GM12865 (cell line): ENCODE measurements at regions not wholly inside any gene's neighbourhood (a gene's known extent, or its start where the extent isn't known, plus 50 kb on each side); places are given as distances from the start of the nearest gene placed in this dataset.

Source experiments
- DNase-seq: peaks from one replicate; pipeline ENCODE4 v3.0.0; 2010; ENCODE audit warnings: low read depth
- H3K4me3 ChIP-seq: 2 replicates; pipeline ENCODE4 v1.5.1; 2011; ENCODE audit warnings: mild to moderate bottlenecking, low read depth, low read length, control low read depth
- TF ChIP-seq, protein P1 (sequence below): IDR thresholded peaks from 2 replicates; pipeline ENCODE4 v1.5.1; 2011; ENCODE audit warnings: low read length, control low read depth, low read depth, inconsistent platforms; ENCODE audit not compliant: insufficient read depth; ENCODE audit errors: missing control alignments

DNA sequence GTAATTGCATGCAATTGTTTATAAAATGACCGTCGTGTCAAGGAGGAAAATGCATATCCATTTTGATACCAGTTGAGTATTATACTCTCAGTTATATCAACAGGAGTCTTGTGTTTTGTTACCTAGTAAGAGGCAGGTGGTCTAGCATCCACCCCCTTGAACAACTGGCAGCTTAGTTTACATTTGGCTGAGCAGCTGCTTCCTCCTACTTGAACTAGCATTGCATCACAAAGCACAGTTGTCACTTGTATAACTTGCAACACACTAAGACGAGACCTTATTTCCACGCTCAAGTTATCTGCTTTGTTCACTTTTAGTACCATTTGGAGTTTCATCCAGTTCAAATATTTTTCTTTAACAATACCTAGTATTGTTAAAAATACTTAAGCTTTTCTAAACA is 75.4 kb upstream of the UBE2E3 start:
- no peak for DNase-seq
- H3K4me3 ChIP-seq, result no peak overlapping the region
- TF ChIP-seq, protein P1, sequence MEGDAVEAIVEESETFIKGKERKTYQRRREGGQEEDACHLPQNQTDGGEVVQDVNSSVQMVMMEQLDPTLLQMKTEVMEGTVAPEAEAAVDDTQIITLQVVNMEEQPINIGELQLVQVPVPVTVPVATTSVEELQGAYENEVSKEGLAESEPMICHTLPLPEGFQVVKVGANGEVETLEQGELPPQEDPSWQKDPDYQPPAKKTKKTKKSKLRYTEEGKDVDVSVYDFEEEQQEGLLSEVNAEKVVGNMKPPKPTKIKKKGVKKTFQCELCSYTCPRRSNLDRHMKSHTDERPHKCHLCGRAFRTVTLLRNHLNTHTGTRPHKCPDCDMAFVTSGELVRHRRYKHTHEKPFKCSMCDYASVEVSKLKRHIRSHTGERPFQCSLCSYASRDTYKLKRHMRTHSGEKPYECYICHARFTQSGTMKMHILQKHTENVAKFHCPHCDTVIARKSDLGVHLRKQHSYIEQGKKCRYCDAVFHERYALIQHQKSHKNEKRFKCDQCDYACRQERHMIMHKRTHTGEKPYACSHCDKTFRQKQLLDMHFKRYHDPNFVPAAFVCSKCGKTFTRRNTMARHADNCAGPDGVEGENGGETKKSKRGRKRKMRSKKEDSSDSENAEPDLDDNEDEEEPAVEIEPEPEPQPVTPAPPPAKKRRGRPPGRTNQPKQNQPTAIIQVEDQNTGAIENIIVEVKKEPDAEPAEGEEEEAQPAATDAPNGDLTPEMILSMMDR, result no peak

DNA sequence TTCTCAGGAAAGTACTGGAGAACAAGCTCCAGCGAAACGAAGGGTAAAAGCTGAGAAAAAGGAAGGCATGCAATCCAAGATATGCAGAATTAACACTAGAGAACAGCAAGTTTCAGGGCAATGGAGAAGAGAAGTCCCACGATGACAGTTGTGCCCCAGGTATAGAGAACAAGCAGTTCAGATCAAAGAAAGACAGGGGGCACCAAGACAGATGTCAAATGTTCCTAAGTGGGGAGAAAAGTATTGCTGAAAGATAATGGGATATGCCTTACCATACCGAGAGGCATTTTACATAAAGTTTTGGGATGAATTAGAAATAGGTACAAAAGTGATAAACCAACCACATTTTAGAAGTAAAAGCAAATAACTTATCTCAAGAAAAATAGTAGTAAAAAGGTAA is 79.1 kb upstream of the UBE2E3 start:
- TF ChIP-seq, protein P1, result no peak
- H3K4me3 ChIP-seq, result no peak overlapping the region
- DNase-seq, result no peak

DNA sequence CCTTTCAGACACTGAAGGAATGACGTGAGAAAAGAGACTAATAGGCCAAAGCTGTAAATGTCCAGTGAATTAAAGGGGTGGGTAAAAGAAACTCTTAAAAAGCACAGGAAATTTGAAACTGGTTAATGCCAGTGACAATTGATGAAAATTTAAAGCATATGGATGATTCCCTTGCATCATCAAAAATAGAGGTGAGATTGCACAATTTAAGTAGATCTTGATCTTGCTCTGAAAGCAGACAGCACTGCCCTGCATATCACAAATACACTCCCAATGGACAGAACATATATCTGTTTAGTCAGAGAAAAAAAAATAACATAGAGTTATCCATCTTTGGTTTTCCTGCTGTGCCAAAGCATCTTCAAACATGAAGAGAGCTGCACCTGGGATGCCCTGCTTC is 86.7 kb upstream of the UBE2E3 start:
- H3K4me3 ChIP-seq, result no peak overlapping the region
- TF ChIP-seq, protein P1, result no peak
- no peak for DNase-seq

DNA sequence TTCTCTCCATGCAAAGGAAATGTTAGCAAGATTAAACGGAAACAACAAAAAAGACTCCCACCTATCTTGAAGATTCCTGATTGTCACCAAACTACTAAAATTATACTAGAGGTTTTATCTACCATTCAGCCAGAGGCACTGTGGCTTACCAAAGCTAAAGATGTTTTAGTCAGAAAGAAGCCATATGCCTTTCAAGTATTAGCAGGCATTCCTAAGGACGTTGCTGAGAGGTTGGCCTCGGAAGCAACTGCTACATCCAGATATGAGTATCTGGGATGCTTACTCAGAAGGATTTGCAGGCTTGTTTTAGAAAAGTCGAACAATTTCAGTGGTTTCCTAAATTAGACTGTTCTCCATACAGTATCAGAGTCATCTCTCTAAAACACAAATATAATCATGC is 88.3 kb upstream of the UBE2E3 start:
- DNase-seq, result no peak
- TF ChIP-seq, protein P1, result no peak
- H3K4me3 ChIP-seq, result no peak overlapping the region

DNA sequence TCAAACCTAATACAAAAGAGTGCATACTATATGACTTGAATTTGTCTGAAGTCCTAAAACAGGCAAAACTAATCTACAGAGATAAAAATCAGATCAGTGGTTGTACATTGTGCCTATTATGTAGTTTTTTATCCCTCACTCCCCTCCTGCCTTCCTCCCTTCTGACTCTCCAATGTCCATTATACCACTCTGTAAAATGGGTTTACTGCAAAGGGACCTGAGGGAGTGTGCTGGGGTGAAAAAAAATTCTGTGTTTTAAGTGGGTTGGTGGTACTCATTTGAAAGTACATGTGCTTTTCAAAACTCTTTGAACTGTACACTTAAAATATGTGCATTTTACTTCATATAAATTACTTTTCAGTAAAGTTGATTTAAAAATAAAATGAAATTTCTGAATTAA is 89.0 kb upstream of the UBE2E3 start:
- H3K4me3 ChIP-seq, result no peak overlapping the region
- DNase-seq, result no peak
- TF ChIP-seq, protein P1, result no peak

DNA sequence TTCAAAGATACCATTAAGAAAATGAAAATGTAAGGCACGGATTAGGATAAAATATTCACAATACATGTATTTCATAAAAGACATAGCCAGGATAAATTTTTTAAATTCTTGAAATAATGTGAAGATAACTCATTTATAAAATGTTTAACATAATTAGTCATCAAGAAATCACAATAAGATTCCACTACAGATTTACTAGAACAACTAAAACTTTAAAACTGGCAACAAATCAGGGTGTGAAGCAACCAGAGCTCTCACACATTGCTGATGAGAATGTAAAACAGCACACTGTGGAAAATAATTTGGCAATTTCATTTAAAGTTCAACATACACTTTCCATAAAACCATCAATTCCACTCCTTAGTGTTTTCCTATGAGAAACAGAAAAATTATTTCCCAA is 89.6 kb upstream of the UBE2E3 start:
- no peak for DNase-seq
- H3K4me3 ChIP-seq, result no peak overlapping the region
- TF ChIP-seq, protein P1, result no peak

DNA sequence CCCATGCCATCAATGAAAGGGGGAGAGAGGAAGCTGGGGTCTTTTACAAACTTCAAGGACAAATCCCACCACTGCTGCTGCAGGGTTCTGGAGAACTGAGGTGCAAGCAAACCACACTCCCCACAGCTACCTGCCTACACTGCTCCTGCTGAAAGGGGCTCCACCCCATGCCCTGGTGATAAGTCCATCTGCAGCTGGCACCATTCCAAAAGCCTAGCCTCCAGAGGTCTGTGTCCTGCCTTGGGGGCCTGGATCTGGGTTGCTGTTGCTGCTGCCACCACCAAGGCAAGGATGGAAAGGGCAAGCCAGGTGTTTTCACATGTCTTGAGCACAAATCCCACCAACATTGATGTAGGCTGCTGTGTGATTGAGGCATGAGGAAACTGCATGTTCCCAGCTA is 97.4 kb upstream of the UBE2E3 start:
- TF ChIP-seq, protein P1, result no peak
- no peak for DNase-seq
- no peak overlapping the region for H3K4me3 ChIP-seq
